Colonic mucosa (tissue), 4 donors: ENCODE measurements at regions not wholly inside any gene's neighbourhood (a gene's known extent, or its start where the extent isn't known, plus 50 kb on each side); places are given as distances from the start of the nearest gene placed in this dataset.

ENCODE experiments used
- DNase-seq: peaks from one replicate; pipeline ENCODE4 v3.0.0-alpha.2; 2020
- H3K27ac ChIP-seq: fragments of 200-600 bp; one replicate; pipeline ENCODE4 v1.8.0; 2021
- H3K27me3 ChIP-seq: fragments of 200-600 bp; one replicate; pipeline ENCODE4 v1.8.0; 2021
- H3K36me3 ChIP-seq: fragments of 200-600 bp; one replicate; pipeline ENCODE4 v1.8.0; 2021
- H3K4me1 ChIP-seq: fragments of 200-600 bp; one replicate; pipeline ENCODE4 v1.8.0; 2021; ENCODE audit warnings: mild to moderate bottlenecking
- H3K4me3 ChIP-seq: fragments of 200-600 bp; one replicate; pipeline ENCODE4 v1.8.0; 2021
- H3K9ac ChIP-seq, 2 donors: one replicate each; pipeline ENCODE4 v1.7.0; 2013; ENCODE audit warnings: control low read depth in 2 of 2, low read depth in 2 of 2, low read length in 2 of 2
- H3K9me3 ChIP-seq: fragments of 200-600 bp; one replicate; pipeline ENCODE4 v1.8.0; 2021
- CTCF ChIP-seq: fragments of 200-600 bp; IDR thresholded peaks from one replicate; pipeline ENCODE4 v1.8.0; 2022; ENCODE audit warnings: antibody characterized with exemption, mild to moderate bottlenecking
- intact Hi-C: fragments of 100-400 bp; cut with DNase I; formaldehyde crosslinking; loops from one replicate; pipeline ENCODE4 v1.14.1; 2022
- donor health status: healthy.
- donor health status: DM: no; HTN: no; CAD: no.
- donor health status: DM: no; HTN: no; CAD: no.

- intact Hi-C loops = no loop called here
- Histone ChIP-seq H3K9me3 (no peaks in the 10 kb centered on the region), H3K36me3 (no peaks in the 10 kb centered on the region), H3K9ac (no peak overlapping the region), H3K27ac (no peak overlapping the region), H3K27me3 (no peaks in the 10 kb centered on the region), H3K4me1 (no peaks in the 10 kb centered on the region), H3K4me3 (no peak overlapping the region)
- DNase-seq = no peak
- TF ChIP-seq CTCF = no peak
These were observed 154.0 kb downstream of the RBMX2 start for GRCh38 chrX:130555757-130556156.

- DNase-seq = no peak
- Histone ChIP-seq H3K36me3 (no peaks in the 10 kb centered on the region), H3K9ac (no peak overlapping the region), H3K27me3 (no peaks in the 10 kb centered on the region), H3K4me3 (no peak overlapping the region), H3K27ac (no peak overlapping the region), H3K9me3 (no peaks in the 10 kb centered on the region), H3K4me1 (no peaks in the 10 kb centered on the region)
- intact Hi-C loops = no loop called here
- no peak for TF ChIP-seq CTCF
These were observed 155.2 kb downstream of the RBMX2 start for GRCh38 chrX:130556951-130557350.

GRCh38 chrX:130560544-130560943, 158.8 kb downstream of the RBMX2 start:
- H3K27me3 ChIP-seq = no peaks in the 10 kb centered on the region
- no peak for DNase-seq
- TF ChIP-seq CTCF = no peak
- H3K9ac ChIP-seq = no peak overlapping the region
- no peak overlapping the region for H3K27ac ChIP-seq
- intact Hi-C loops = no loop called here
- no peaks in the 10 kb centered on the region for H3K4me1 ChIP-seq
- H3K9me3 ChIP-seq = no peaks in the 10 kb centered on the region
- H3K36me3 ChIP-seq = no peaks in the 10 kb centered on the region
- H3K4me3 ChIP-seq = no peak overlapping the region

GRCh38 chrX:130561930-130562329, 160.1 kb downstream of the RBMX2 start:
- Histone ChIP-seq H3K9me3 (no peaks in the 10 kb centered on the region), H3K4me3 (no peak overlapping the region), H3K4me1 (no peaks in the 10 kb centered on the region), H3K27ac (no peak overlapping the region), H3K36me3 (no peaks in the 10 kb centered on the region), H3K27me3 (no peaks in the 10 kb centered on the region), H3K9ac (no peak overlapping the region)
- DNase-seq = no peak
- no peak for TF ChIP-seq CTCF
- intact Hi-C loops = no loop called here

- H3K9ac ChIP-seq = no peak overlapping the region
- H3K27me3 ChIP-seq = no peaks in the 10 kb centered on the region
- no peak overlapping the region for H3K4me3 ChIP-seq
- no peak for TF ChIP-seq CTCF
- no peak overlapping the region for H3K27ac ChIP-seq
- no peak for DNase-seq
- intact Hi-C loops = no loop called here
- no peaks in the 10 kb centered on the region for H3K4me1 ChIP-seq
- no peaks in the 10 kb centered on the region for H3K36me3 ChIP-seq
- no peaks in the 10 kb centered on the region for H3K9me3 ChIP-seq
These were observed 161.7 kb downstream of the RBMX2 start for GRCh38 chrX:130563476-130563875.
